NCI-H1417 treated with DMSO at 0.1 percent for 48 hours (cell line): ENCODE measurements at regions not wholly inside any gene's neighbourhood (a gene's known extent, or its start where the extent isn't known, plus 50 kb on each side); places are given as distances from the start of the nearest gene placed in this dataset.

Source experiments
- DNase-seq: peaks from one replicate; lab custom pipeline; 2025; lab: John Stamatoyannopoulos, UW

- DNase-seq = no peak
Observed at GRCh38 chr5:91433861-91434260, 50.7 kb upstream of the ARRDC3 start.
